Neural cell (in vitro differentiated cells): ENCODE measurements at regions not wholly inside any gene's neighbourhood (a gene's known extent, or its start where the extent isn't known, plus 50 kb on each side); places are given as distances from the start of the nearest gene placed in this dataset.

Experiments
- EZH2 ChIP-seq: fragments of 200-600, 300-800 bp; shearing (Covaris generic), sonication (generic); IDR thresholded peaks from 2 replicates; pipeline ENCODE4 v1.6.1; 2014; ENCODE audit warnings: antibody characterized with exemption, low read length, borderline replicate concordance, mild to moderate bottlenecking; ENCODE audit not compliant: insufficient read depth, poor library complexity, severe bottlenecking
- RAD21 ChIP-seq: fragments of 450-650 bp; conservative IDR thresholded peaks from 2 replicates; pipeline ENCODE4 v1.6.1; 2014; ENCODE audit warnings: antibody characterized with exemption, mild to moderate bottlenecking, moderate library complexity
- TF ChIP-seq, protein P1 (sequence below): fragments of 450-650 bp; IDR thresholded peaks from 2 replicates; pipeline ENCODE4 v1.5.1; 2014; ENCODE audit warnings: antibody characterized with exemption, mild to moderate bottlenecking, moderate library complexity; ENCODE audit not compliant: poor library complexity, severe bottlenecking

DNA sequence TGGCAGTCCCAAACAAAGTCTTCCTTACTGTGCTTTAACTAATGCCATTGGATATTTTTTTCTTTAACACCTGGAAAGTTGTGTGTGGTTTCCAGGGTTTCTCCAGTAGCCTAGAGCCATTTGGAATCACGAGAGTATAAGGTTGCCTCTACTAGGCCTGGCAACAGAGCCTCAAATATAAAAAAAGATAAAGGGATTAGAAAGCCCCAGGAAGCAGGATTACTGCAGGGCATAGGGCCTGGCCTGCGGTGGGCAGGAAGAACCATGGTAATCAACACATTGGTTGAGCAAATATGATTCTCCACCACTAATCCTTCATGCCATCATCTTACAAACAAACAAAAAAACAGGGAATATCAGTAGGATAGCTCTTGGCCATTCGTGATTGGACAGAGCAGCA, 177.8 kb upstream of the GGTLC1 start:
- TF ChIP-seq, protein P1, sequence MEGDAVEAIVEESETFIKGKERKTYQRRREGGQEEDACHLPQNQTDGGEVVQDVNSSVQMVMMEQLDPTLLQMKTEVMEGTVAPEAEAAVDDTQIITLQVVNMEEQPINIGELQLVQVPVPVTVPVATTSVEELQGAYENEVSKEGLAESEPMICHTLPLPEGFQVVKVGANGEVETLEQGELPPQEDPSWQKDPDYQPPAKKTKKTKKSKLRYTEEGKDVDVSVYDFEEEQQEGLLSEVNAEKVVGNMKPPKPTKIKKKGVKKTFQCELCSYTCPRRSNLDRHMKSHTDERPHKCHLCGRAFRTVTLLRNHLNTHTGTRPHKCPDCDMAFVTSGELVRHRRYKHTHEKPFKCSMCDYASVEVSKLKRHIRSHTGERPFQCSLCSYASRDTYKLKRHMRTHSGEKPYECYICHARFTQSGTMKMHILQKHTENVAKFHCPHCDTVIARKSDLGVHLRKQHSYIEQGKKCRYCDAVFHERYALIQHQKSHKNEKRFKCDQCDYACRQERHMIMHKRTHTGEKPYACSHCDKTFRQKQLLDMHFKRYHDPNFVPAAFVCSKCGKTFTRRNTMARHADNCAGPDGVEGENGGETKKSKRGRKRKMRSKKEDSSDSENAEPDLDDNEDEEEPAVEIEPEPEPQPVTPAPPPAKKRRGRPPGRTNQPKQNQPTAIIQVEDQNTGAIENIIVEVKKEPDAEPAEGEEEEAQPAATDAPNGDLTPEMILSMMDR = no peak
- TF ChIP-seq RAD21 (no peak), EZH2 (no peak)
